WTC11 (cell line): ENCODE measurements at regions not wholly inside any gene's neighbourhood (a gene's known extent, or its start where the extent isn't known, plus 50 kb on each side); places are given as distances from the start of the nearest gene placed in this dataset.

Experiments
- ATAC-seq: fragments of 200-7000 bp; cut with Tn5 transposase; 2 replicates; pipeline ENCODE4 v1.10.0; 2021; ENCODE audit warnings: mild to moderate bottlenecking, moderate library complexity
- CTCF ChIA-PET: fragments of 300-600 bp; sonication (Branson Sonifier 250); formaldehyde crosslinking; loops from one replicate; lab custom pipeline; 2021; ENCODE audit warnings: antibody characterized with exemption; lab: Charles Lee
- POLR2A ChIA-PET: fragments of 350-600 bp; sonication (Branson Sonifier 250); formaldehyde crosslinking; loops from one replicate; lab custom pipeline; 2021; ENCODE audit warnings: antibody characterized with exemption; lab: Charles Lee
- DNase-seq: peaks from one replicate; pipeline ENCODE4 v3.0.0; 2021; ENCODE audit warnings: low spot score
- H3K27ac Mint-ChIP-seq: 2 replicates; pipeline ENCODE4 v1.8.0; 2021; ENCODE audit warnings: mixed read lengths
- H3K27me3 Mint-ChIP-seq: 2 replicates; pipeline ENCODE4 v1.8.0; 2021; ENCODE audit warnings: low read depth, mild to moderate bottlenecking, moderate library complexity, mixed read lengths
- H3K36me3 Mint-ChIP-seq: 2 replicates; pipeline ENCODE4 v1.8.0; 2021; ENCODE audit warnings: mixed read lengths
- H3K4me1 Mint-ChIP-seq: 2 replicates; pipeline ENCODE4 v1.8.0; 2022; ENCODE audit warnings: mixed read lengths
- H3K4me3 Mint-ChIP-seq: 2 replicates; pipeline ENCODE4 v1.8.0; 2021; ENCODE audit warnings: mild to moderate bottlenecking, moderate library complexity, mixed read lengths
- H3K9me3 Mint-ChIP-seq: 2 replicates; pipeline ENCODE4 v1.8.0; 2021; ENCODE audit warnings: mixed read lengths
- ARID4B ChIP-seq: sonication (generic); formaldehyde crosslinking; IDR thresholded peaks from 2 replicates; pipeline ENCODE4 v1.8.0; 2023; ENCODE audit warnings: missing genetic modification reagents, mild to moderate bottlenecking, borderline replicate concordance
- CDX4 ChIP-seq: fragments of 250-450 bp; sonication (Bioruptor Pico); IDR thresholded peaks from 2 replicates; pipeline ENCODE4 v1.9.0; 2021; ENCODE audit warnings: moderate library complexity, mild to moderate bottlenecking, inconsistent platforms, borderline replicate concordance
- FOXK1 ChIP-seq: sonication (generic); formaldehyde crosslinking; IDR thresholded peaks from 2 replicates; pipeline ENCODE4 v1.8.0; 2022; ENCODE audit warnings: mild to moderate bottlenecking, moderate library complexity, missing genetic modification reagents
- FOXP1 ChIP-seq: sonication (generic); formaldehyde crosslinking; IDR thresholded peaks from 2 replicates; pipeline ENCODE4 v1.8.0; 2022; ENCODE audit warnings: missing genetic modification reagents, mild to moderate bottlenecking, moderate library complexity, borderline replicate concordance
- NR3C1 ChIP-seq: sonication (generic); formaldehyde crosslinking; conservative IDR thresholded peaks from 2 replicates; pipeline ENCODE4 v1.8.1; 2023; ENCODE audit warnings: low read depth, mild to moderate bottlenecking, missing genetic modification reagents
- PRRX2 ChIP-seq: fragments of 250-450 bp; sonication (Bioruptor Pico); IDR thresholded peaks from 2 replicates; pipeline ENCODE4 v1.8.0; 2021; ENCODE audit warnings: mild to moderate bottlenecking
- TEAD1 ChIP-seq: sonication (generic); formaldehyde crosslinking; IDR thresholded peaks from 2 replicates; pipeline ENCODE4 v1.8.0; 2022; ENCODE audit warnings: mild to moderate bottlenecking, missing genetic modification reagents
- USF1 ChIP-seq: sonication (generic); formaldehyde crosslinking; IDR thresholded peaks from 2 replicates; pipeline ENCODE4 v1.8.0; 2022; ENCODE audit warnings: mild to moderate bottlenecking, missing genetic modification reagents
- USF2 ChIP-seq: sonication (generic); formaldehyde crosslinking; IDR thresholded peaks from 2 replicates; pipeline ENCODE4 v1.8.1; 2023; ENCODE audit warnings: mild to moderate bottlenecking, missing genetic modification reagents, moderate library complexity
- ZNF317 ChIP-seq: sonication (generic); formaldehyde crosslinking; IDR thresholded peaks from 2 replicates; pipeline ENCODE4 v1.8.1; 2023; ENCODE audit warnings: low read depth, mild to moderate bottlenecking, moderate library complexity, missing genetic modification reagents, borderline replicate concordance
- ZNF532 ChIP-seq: fragments of 250-450 bp; sonication (Bioruptor Pico); IDR thresholded peaks from 2 replicates; pipeline ENCODE4 v1.9.0; 2021; ENCODE audit warnings: mild to moderate bottlenecking, borderline replicate concordance
- ZNF671 ChIP-seq: fragments of 250-450 bp; sonication (Bioruptor Pico); IDR thresholded peaks from 2 replicates; pipeline ENCODE4 v1.8.0; 2021; ENCODE audit warnings: mild to moderate bottlenecking
- ZSCAN18 ChIP-seq: fragments of 250-450 bp; sonication (Bioruptor Pico); IDR thresholded peaks from 2 replicates; pipeline ENCODE4 v2.1.2; 2022; ENCODE audit warnings: mild to moderate bottlenecking, moderate library complexity

- TF ChIP-seq ZNF671 (CRISPR knock-in tag), result no peak
Measured at GRCh38 chr3:40705663-40706062, 180.9 kb downstream of the ZNF621 start (continued).

GRCh38 chr3:40713306-40713705 lies 188.5 kb downstream of the ZNF621 start:
- TF ChIP-seq FOXP1 (CRISPR knock-in tag) (no peak), ARID4B (CRISPR knock-in tag) (no peak)
- Mint-ChIP-seq H3K9me3 (peaks cover 4% of the 10 kb centered on the region), H3K36me3 (no peaks in the 10 kb centered on the region), H3K27me3 (peaks cover 3% of the 10 kb centered on the region; the same call in 1 of the 2 replicates), H3K4me3 (no peak overlapping the region), H3K4me1 (no peaks in the 10 kb centered on the region), H3K27ac (no peak overlapping the region)
- no peak for ATAC-seq
- ChIA-PET POLR2A (no interaction called here), CTCF (interaction anchor here (1.3 kb wide), 1 partner anchor 129 kb away, joined by 4 read pairs; no protein-coding TSS in a partner anchor)
- no peak for DNase-seq

GRCh38 chr3:40713795-40714194 lies 189.0 kb downstream of the ZNF621 start:
- peaks cover 3% of the 10 kb centered on the region; the same call in 1 of the 2 replicates for H3K27me3 Mint-ChIP-seq
- no peak overlapping the region for H3K27ac Mint-ChIP-seq
- no peaks in the 10 kb centered on the region for H3K36me3 Mint-ChIP-seq
- CTCF ChIA-PET, result interaction anchor here (1.3 kb wide), 1 partner anchor 129 kb away, joined by 4 read pairs; no protein-coding TSS in a partner anchor
- peaks cover 4% of the 10 kb centered on the region for H3K9me3 Mint-ChIP-seq
- TF ChIP-seq USF2 (CRISPR knock-in tag) (no peak), TEAD1 (CRISPR knock-in tag) (no peak), FOXK1 (CRISPR knock-in tag) (no peak), NR3C1 (CRISPR knock-in tag) (no peak), ZNF317 (CRISPR knock-in tag) (no peak), USF1 (no peak), CDX4 (no peak), ZNF532 (CRISPR knock-in tag) (no peak), ZSCAN18 (CRISPR knock-in tag) (no peak), PRRX2 (CRISPR knock-in tag) (no peak)
- TF ChIP-seq, all 79 proteins: peak for 0
- no peak for ATAC-seq
- DNase-seq, result no peak
- POLR2A ChIA-PET, result no interaction called here
- Mint-ChIP-seq H3K4me1 (no peaks in the 10 kb centered on the region), H3K4me3 (no peak overlapping the region)
